Breast epithelium (tissue), 3 donors: ENCODE measurements at regions not wholly inside any gene's neighbourhood (a gene's known extent, or its start where the extent isn't known, plus 50 kb on each side); places are given as distances from the start of the nearest gene placed in this dataset.

Source experiments
- CTCF ChIP-seq, 3 donors: fragments of 450-650 bp; IDR thresholded peaks; one replicate each; pipeline ENCODE4 v1.5.1; 2016 to 2017; ENCODE audit warnings: antibody characterized with exemption in 3 of 3, mild to moderate bottlenecking in 3 of 3, moderate library complexity in 3 of 3
- POLR2A ChIP-seq: fragments of 450-650 bp; IDR thresholded peaks from one replicate; pipeline ENCODE4 v1.6.1; 2016; ENCODE audit warnings: antibody characterized with exemption, mild to moderate bottlenecking, moderate library complexity
- POLR2AphosphoS5 ChIP-seq, 3 donors: sonication (generic); formaldehyde crosslinking; IDR thresholded peaks; one replicate each; pipeline ENCODE4 v1.6.1; 2017; ENCODE audit warnings: antibody characterized with exemption in 3 of 3

- TF ChIP-seq CTCF (IDR thresholded peaks at IDR 0.05): no peak
- no peak for TF ChIP-seq POLR2A
- no peak for TF ChIP-seq POLR2AphosphoS5 (IDR thresholded peaks at IDR 0.05)
Measured at GRCh38 chr13:81048026-81048461, 707.1 kb upstream of the SPRY2 start.
